GM06990 (cell line): ENCODE measurements at regions not wholly inside any gene's neighbourhood (a gene's known extent, or its start where the extent isn't known, plus 50 kb on each side); places are given as distances from the start of the nearest gene placed in this dataset.

Experiments
- DNase-seq: peaks from one replicate; pipeline ENCODE4 v3.0.0-alpha.2; 2011; ENCODE audit not compliant: insufficient read length; ENCODE audit errors: extremely low read depth
- H3K27me3 ChIP-seq: replicated peaks from 2 replicates; pipeline ENCODE4 v1.6.0; 2011; ENCODE audit warnings: low read length; ENCODE audit not compliant: control insufficient read depth, insufficient read depth
- H3K36me3 ChIP-seq: 2 replicates; pipeline ENCODE4 v1.5.1; 2011; ENCODE audit warnings: low read length; ENCODE audit not compliant: control insufficient read depth, insufficient read depth
- H3K4me3 ChIP-seq: replicated peaks from 2 replicates; pipeline ENCODE4 v1.5.1; 2011; ENCODE audit warnings: low read depth, mild to moderate bottlenecking, control low read depth, low read length
- TF ChIP-seq, protein P1 (sequence below): IDR thresholded peaks from 2 replicates; pipeline ENCODE4 v1.5.1; 2011; ENCODE audit warnings: low read length, control low read depth, mild to moderate bottlenecking, inconsistent platforms; ENCODE audit not compliant: insufficient read depth, poor library complexity, severe bottlenecking

DNA sequence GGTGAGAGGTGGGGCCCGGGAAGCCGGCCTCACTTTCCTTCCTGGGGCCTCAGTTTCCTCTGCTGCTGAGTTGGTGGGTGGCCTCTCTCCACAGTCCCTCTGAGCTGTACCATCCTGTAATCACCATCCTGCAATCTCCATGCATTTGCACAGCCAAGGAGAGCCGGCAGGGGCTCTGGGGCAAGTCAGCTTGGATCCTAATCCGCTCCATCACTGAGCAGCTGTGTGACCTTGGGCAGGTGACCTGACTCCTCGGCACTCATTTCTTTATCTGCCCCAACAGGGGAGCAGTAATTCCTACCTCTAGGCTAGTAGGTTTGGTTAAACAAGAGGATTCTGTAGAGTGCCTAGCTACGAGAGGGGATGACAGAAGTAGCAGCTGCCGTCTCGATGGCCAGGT lies 88.2 kb upstream of the ZNF618 start:
- TF ChIP-seq, protein P1, sequence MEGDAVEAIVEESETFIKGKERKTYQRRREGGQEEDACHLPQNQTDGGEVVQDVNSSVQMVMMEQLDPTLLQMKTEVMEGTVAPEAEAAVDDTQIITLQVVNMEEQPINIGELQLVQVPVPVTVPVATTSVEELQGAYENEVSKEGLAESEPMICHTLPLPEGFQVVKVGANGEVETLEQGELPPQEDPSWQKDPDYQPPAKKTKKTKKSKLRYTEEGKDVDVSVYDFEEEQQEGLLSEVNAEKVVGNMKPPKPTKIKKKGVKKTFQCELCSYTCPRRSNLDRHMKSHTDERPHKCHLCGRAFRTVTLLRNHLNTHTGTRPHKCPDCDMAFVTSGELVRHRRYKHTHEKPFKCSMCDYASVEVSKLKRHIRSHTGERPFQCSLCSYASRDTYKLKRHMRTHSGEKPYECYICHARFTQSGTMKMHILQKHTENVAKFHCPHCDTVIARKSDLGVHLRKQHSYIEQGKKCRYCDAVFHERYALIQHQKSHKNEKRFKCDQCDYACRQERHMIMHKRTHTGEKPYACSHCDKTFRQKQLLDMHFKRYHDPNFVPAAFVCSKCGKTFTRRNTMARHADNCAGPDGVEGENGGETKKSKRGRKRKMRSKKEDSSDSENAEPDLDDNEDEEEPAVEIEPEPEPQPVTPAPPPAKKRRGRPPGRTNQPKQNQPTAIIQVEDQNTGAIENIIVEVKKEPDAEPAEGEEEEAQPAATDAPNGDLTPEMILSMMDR: no peak
- Histone ChIP-seq H3K27me3 (peaks cover 2% of the 10 kb centered on the region; the same call in 1 of the 2 replicates), H3K36me3 (no peaks in the 10 kb centered on the region), H3K4me3 (no peak overlapping the region)
- DNase-seq: no peak

DNA sequence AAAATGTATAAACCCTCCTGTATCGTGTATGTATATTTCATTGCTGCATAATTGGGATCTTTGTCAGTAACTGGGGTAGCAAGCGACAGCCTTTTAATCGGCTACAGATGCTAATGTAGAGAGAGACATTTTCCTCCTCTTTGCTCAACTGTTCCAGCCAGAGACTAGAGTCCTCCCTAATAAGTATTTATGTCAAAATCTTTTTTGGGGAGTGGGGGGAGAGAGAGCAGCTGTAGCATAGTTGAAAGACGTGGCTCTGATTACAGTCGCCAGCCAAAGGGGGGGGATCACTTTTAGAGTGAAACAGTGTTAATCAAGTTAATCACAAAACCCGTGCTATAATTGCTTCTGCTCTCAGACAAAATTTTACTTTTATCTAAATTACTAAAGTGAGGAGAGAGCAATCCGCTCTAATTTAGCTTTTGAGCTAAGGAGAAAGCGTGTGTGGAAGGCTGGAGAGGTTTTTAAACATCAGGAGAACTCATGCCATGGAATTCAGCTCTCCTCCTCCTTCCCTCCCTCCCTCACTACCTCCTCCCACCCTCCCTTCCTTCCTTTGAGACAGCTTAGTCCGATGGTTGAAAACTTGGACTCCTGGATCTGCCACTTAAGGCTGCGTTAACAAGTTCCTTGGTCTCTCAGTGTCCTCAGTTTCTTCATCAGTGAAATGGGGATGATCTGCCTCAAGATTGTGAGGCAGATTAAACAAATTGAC lies 87.3 kb upstream of the ZNF618 start:
- no peak for DNase-seq
- H3K27me3 ChIP-seq: peaks cover 2% of the 10 kb centered on the region; the same call in 1 of the 2 replicates
- H3K36me3 ChIP-seq: no peaks in the 10 kb centered on the region
- TF ChIP-seq, protein P1: no peak
- H3K4me3 ChIP-seq: no peak overlapping the region

DNA sequence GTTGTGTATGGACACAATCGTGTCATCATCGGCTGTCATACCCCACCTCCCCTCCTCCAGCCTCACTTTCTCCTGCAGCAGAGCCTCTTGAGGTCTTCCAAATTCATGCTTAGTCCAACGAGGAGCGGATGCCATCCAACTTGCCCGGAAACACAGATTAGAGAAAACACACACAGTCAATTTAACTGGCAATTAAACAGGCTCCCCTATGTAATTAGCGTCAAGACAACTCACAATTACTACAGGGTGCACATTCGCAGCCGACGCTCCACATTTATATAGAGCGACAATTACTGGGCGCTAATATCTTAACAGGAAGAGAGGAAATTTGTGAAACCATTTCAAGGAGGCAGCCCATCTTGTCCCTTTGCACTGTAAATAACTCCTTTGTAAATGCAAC lies 86.0 kb upstream of the ZNF618 start:
- Histone ChIP-seq H3K4me3 (no peak overlapping the region), H3K27me3 (peaks cover 2% of the 10 kb centered on the region; the same call in 1 of the 2 replicates), H3K36me3 (no peaks in the 10 kb centered on the region)
- no peak for DNase-seq
- TF ChIP-seq, protein P1: no peak

DNA sequence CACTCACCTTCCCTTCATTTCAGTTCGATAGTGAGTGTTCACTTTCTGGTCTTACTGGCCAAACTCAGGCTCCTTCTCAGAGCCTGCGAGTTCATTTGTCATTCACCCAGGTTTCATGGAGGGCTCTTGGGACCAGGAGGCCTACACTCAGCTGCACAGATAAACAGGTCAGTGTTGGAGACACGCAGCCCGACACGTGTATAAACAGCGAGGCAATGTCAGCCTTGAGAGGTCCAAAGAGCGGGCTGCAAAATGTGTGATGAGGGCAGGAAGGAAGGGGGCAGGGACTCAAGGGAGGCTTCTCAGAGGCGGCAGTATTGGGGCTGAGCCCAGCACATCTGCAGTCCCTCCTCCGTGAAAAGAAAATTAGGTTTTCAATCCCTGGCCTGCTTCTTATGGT lies 82.6 kb upstream of the ZNF618 start:
- no peak overlapping the region for H3K4me3 ChIP-seq
- no peaks in the 10 kb centered on the region for H3K36me3 ChIP-seq
- TF ChIP-seq, protein P1: no peak
- peaks cover 2% of the 10 kb centered on the region; the same call in 1 of the 2 replicates for H3K27me3 ChIP-seq
- no peak for DNase-seq

DNA sequence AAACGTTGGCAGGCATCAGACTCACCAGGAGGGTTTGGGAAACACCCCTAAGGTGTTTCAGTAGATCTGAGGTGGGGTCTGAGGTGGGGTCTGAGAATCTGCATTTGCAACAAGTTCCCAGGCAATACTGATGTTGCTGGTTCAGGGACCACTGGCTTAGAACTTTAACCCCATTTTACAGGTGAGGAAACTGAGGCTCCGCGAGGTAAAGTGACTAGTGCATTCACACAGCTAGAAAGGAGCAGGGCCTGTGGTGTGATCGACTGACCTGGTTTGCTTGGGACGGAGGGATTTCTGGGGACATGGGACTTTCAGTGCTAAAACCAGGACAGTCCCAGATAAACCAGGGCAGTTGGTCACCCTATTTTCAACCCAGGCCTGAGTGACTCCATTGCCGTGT lies 81.4 kb upstream of the ZNF618 start:
- peaks cover 2% of the 10 kb centered on the region; the same call in 1 of the 2 replicates for H3K27me3 ChIP-seq
- no peaks in the 10 kb centered on the region for H3K36me3 ChIP-seq
- no peak for DNase-seq
- TF ChIP-seq, protein P1: no peak
- H3K4me3 ChIP-seq: no peak overlapping the region
